Fibroblast of skin of right biceps (primary cell): ENCODE measurements at regions not wholly inside any gene's neighbourhood (a gene's known extent, or its start where the extent isn't known, plus 50 kb on each side); places are given as distances from the start of the nearest gene placed in this dataset.
"Not testable (repeated sequence)": the region's sequence is repeated elsewhere in the genome, so short reads cannot be mapped to it uniquely, and the experiment has no call there.

Experiments
- DNase-seq: peaks from one replicate; pipeline ENCODE4 v3.0.0-alpha.2; 2013

DNA sequence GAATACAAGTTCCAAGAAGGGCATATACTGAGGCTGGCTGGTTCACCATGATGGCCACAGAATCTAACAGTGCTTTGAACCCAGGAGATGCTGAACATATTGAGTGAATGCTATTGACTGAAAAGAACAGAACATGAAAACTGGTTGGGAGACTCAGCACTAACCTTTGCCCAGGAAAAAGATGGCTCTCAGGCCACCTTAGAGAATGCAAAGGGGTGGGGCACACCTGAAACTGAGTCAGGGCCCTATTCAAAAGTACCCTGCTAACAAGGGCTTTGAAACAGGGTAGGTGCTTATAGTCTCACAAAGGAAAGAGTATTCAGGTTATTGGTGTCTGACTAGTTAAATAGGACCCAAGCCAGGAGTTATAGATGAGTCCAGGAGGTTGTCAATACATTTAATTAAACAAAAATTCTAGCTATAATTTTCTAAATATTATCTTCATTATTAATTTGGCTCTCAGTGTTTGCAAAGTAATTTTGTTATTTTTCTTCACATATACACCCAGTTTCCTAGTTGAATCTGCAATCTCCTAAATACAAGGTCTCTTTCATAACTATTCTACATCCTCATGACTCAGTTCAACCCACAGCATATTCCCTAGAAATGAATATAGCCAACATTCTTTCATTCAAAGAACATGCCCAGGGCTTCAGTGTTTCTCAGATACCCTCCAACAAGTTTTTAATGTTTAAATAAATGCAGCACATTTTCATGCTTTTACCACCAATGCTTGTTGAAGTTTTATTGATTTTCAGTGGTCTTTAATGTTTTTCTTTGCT is 144.2 kb upstream of the RAPGEF2 start:
- DNase-seq = no peak

DNA sequence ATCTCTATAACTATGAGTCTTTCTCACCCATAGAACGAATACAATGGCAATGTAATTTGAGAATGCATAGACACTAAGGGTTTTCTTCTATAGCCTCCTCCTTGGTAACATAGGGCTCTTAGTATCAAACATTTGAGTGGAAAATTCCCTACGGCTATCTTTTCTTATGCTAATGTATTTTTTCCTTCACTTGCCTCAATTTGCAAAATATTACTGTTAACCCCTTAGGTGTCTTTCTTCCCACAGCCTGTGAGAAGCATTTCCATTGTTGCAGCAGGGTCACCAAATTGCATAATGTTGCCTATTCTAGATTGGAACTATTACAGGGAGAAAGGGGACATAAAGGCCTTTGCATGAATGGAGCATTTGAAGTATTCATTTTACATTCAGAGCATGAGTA is 140.5 kb upstream of the RAPGEF2 start:
- DNase-seq = no peak

DNA sequence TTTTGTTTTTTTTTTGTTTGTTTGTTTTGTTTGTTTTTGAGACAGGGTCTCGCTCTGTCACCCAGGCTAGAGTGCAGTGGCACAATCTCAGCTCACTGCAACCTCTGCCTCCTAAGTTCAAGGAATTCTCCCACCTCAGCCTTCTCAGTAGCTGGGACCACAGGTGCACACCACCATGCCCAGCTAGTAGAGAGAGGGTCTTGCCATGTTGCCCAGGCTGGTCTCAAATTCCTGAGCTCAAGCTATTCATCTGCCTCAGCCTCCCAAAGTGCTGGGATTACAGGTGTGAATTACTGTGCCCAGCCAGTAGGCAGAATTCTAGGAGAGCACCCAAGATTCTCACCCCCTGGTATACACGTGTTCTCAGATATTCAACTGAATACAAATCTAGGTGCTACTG is 139.6 kb upstream of the RAPGEF2 start:
- not testable (repeated sequence) for DNase-seq

GRCh38 chr4:158964114-158964727 is 138.7 kb upstream of the RAPGEF2 start:
- DNase-seq = no peak

DNA sequence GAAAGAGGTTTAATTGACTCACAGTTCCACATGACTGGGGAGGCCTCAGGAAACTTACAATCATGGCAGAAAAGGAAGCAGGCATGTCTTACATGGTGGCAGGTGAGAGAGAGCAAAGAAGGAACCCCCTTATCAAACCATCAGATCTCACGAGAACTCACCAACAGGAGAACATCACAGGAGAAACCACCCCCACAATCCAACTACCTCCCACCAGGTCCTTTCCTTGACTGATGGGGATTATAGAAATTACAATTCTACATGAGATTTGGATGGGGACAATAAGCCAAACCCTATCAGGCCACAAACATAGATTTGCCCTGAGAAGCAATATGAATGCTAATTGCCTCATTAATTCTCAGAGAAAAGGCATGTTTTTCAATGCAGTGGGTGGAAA is 138.2 kb upstream of the RAPGEF2 start:
- no peak for DNase-seq

DNA sequence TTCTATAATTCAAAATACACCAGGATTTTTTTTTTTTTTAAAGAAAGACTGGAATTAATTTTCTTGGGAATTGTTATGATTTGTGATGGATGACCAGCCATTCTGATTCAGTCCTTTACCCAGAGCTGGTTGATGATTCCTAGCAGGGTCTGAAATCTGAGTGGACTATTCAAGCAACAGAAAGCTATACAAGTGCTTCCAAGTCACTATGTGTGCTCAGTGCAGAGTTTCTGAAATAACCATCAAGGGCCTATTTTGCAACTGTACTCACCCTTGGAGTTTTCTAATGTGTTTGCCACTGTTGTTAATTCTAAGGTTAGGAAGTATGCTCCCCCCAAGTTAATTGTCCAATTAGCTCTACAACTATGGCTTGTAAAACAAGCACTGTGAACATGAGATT is 137.7 kb upstream of the RAPGEF2 start:
- DNase-seq = no peak

- DNase-seq = peak; percentile 43
Measured at GRCh38 chr4:158966091-158966490, 136.8 kb upstream of the RAPGEF2 start.

DNA sequence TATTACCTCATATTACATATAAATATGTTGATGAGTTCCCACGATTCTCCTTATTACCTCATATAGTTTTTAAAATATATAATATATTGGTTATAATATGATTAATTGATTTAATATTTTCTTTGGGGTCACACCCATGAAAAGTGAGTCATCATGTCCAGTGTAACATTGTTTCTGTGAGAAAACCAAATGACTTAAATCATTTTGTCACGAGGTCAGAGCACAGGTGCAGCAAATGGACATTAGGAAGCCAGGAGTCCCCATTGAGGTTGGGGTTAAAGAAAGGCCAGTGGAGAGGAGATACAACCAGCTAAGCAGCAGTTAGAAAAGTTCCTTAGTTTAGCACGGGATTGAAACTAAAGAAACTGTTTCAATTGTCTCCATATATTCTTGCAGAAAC is 133.9 kb upstream of the RAPGEF2 start:
- no peak for DNase-seq

- no peak for DNase-seq
Measured at GRCh38 chr4:158970812-158971211, 132.1 kb upstream of the RAPGEF2 start.

GRCh38 chr4:158974438-158974837 is 128.4 kb upstream of the RAPGEF2 start:
- not testable (repeated sequence) for DNase-seq

- not testable (repeated sequence) for DNase-seq
Measured at GRCh38 chr4:158980711-158981110, 122.2 kb upstream of the RAPGEF2 start.

DNA sequence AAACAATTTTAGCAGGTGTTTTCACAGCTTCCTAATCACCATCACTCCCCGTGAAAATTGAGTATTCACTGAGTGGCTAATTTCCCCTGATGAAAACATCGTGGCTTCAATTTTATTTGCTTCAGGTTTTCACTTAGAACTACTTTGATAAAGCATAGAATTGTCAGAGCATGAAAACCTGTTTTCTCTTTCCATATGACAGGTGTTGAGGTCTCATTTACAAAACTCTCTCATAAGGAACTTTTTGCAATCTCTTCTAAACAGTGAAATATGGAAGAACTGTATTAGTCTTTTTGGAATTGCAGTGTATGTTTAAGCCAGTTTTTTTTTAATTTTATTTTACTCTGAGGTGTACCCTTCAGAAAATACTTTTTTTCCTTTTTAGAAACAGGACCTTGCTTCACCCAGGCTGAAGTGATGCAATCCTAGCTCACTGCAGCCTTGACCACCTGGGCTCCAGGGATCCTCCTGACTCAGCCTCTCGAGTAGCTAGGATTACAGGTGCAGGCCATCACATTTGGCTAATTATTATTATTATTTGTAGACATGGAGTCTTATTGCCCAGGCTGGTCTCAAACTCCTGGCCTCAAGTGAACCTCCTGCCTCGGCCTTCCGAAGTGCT is 111.2 kb upstream of the RAPGEF2 start:
- DNase-seq = no peak

- DNase-seq = no peak
Measured at GRCh38 chr4:158993891-158994290, 109.0 kb upstream of the RAPGEF2 start.

DNA sequence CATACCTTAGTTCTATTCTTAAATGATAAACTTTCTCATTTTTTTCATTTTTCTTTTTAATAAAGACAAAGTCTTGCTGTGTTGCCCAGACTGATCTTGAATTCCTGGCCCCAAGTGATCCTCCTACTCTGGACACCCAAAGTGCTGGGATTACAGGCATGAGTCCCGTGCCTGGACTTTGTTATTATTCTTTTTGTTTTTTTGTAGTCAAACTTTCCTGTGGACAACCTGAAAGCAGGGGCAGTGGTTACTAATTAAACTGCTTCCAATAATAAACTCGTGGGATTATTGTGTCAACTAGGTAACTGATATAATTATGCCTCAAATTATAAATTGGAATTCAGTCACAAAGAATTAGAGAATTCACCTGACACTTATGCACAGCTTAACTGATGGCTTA is 107.8 kb upstream of the RAPGEF2 start:
- no peak for DNase-seq

DNA sequence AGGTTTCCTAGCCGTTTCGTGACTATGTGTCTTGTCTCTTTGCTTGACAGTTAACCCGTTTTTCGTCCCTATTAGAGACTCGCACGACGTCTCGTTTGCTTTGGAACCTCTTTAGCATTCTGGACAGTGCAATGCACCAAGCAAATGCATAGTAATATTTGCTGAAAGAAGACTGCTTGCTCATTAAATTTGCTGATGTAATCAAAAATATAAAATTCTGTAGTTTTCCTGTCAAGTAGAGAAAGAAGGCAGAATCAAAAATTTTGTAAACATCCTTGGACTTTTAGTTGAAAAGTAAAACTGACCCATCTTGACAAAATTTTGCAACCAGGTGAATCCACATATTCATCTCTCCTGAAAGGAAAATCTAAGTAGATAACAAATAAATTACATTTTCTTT is 106.9 kb upstream of the RAPGEF2 start:
- DNase-seq = no peak

GRCh38 chr4:158996669-158997074 is 106.2 kb upstream of the RAPGEF2 start:
- peak; percentile 98 for DNase-seq

- no peak for DNase-seq
Measured at GRCh38 chr4:158997660-158998349, 105.1 kb upstream of the RAPGEF2 start.

DNA sequence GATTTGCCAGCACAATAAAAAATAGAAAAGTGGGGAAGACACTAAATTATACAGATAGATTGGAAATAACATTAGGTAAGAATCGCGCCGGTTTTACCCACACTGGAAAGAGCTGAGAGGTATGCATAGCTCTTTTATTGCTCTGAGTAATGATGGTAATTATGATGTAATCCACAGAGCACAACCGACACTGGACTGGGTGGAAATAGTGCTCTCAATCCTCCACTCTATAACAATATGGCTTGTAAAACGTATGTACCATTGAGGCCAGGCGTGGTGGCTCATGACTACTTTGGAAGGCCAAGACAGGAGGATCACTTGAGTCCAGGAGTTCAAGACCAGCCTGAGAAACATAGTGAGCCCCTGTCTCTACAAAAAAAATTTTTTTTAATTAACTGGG is 104.3 kb upstream of the RAPGEF2 start:
- peak; percentile 60 for DNase-seq

- no peak for DNase-seq
Measured at GRCh38 chr4:158999166-158999682, 103.7 kb upstream of the RAPGEF2 start.

DNA sequence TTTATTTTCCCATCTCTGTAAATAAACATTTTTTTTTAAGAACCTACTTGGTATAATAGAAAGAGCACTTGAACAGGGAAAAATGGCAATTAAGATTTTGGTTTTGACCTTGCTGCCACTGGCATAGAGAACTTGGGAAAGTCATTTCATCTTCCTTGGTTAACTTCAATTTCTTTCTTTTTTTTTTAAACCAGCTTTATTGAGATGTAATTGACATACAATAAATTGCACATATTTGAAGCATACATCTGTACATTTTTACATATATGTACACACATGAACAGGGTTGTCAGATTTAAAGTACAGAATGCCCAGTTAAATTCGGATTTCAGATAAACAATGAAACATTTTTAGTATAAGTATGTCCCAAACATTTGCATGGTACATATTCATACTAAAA is 103.0 kb upstream of the RAPGEF2 start:
- DNase-seq = no peak

GRCh38 chr4:159002950-159003349 is 99.9 kb upstream of the RAPGEF2 start:
- DNase-seq = peak; percentile 44

- peak; percentile 40 for DNase-seq
Measured at GRCh38 chr4:159003420-159004253, 99.2 kb upstream of the RAPGEF2 start.
